IMR-90 (cell line): ENCODE measurements at regions not wholly inside any gene's neighbourhood (a gene's known extent, or its start where the extent isn't known, plus 50 kb on each side); places are given as distances from the start of the nearest gene placed in this dataset.

Source experiments
- ATAC-seq: fragments of 200-7000 bp; cut with Tn5 transposase; 2 replicates; pipeline ENCODE4 v1.9.1; 2020; ENCODE audit warnings: low read depth, mild to moderate bottlenecking, moderate library complexity
- BruUV-seq: library from RNA; stranded (reverse); fragments of 400-500 nt; replicated peaks from 2 replicates; lab custom pipeline; 2021; lab: Mats Ljungman, UMichigan
- CTCF ChIA-PET: fragments of 300-600 bp; formaldehyde crosslinking; extraction: SDS; loops from one replicate; lab custom pipeline; 2021; ENCODE audit warnings: antibody characterized with exemption; lab: Yijun Ruan, JAX
- POLR2A ChIA-PET: fragments of 300-600 bp; sonication (Branson Sonifier 250); formaldehyde crosslinking; loops from one replicate; lab custom pipeline; 2022; ENCODE audit warnings: antibody characterized with exemption; ENCODE audit not compliant: unreplicated experiment; lab: Charles Lee
- DNase-seq: peaks from one replicate; pipeline ENCODE4 v3.0.0; 2013
- H2AFZ ChIP-seq: replicated peaks from 2 replicates; pipeline ENCODE3; 2013; ENCODE audit warnings: low read length, mild to moderate bottlenecking; ENCODE audit not compliant: poor library complexity
- H2AK5ac ChIP-seq: 2 replicates; pipeline ENCODE4 v1.6.1; 2013; ENCODE audit warnings: low read depth, low read length, inconsistent platforms
- H2AK9ac ChIP-seq: replicated peaks from 2 replicates; pipeline ENCODE3; 2013; ENCODE audit warnings: mild to moderate bottlenecking, low read depth, low read length, moderate library complexity; ENCODE audit not compliant: poor library complexity
- H2BK120ac ChIP-seq: 2 replicates; pipeline ENCODE4 v1.6.1; 2013; ENCODE audit warnings: low read depth, low read length, inconsistent platforms
- H2BK15ac ChIP-seq: 3 replicates; pipeline ENCODE4 v1.6.1; 2013; ENCODE audit warnings: low read depth, low read length, inconsistent platforms
- H2BK20ac ChIP-seq: 2 replicates; pipeline ENCODE4 v1.6.1; 2013; ENCODE audit warnings: low read depth, mild to moderate bottlenecking, inconsistent platforms, low read length, moderate library complexity
- H2BK5ac ChIP-seq: 2 replicates; pipeline ENCODE4 v1.6.1; 2013; ENCODE audit warnings: mild to moderate bottlenecking, low read depth, low read length, inconsistent platforms; ENCODE audit not compliant: poor library complexity, severe bottlenecking
- H3K14ac ChIP-seq: replicated peaks from 2 replicates; pipeline ENCODE4 v1.6.1; 2013; ENCODE audit warnings: low read depth, low read length, inconsistent platforms
- H3K18ac ChIP-seq: 2 replicates; pipeline ENCODE4 v1.6.1; 2013; ENCODE audit warnings: low read depth, low read length, control low read depth
- H3K23ac ChIP-seq: 2 replicates; pipeline ENCODE4 v1.6.1; 2013; ENCODE audit warnings: low read depth, low read length, inconsistent platforms
- H3K27ac ChIP-seq: 2 replicates; pipeline ENCODE4 v1.5.1; 2013; ENCODE audit warnings: mild to moderate bottlenecking, control low read depth, low read length; ENCODE audit not compliant: insufficient read depth
- H3K27me3 ChIP-seq: 2 replicates; pipeline ENCODE4 v1.6.1; 2013; ENCODE audit warnings: low read length; ENCODE audit not compliant: control insufficient read depth, insufficient read depth
- H3K36me3 ChIP-seq: 2 replicates; pipeline ENCODE4 v1.6.1; 2013; ENCODE audit warnings: low read length, mixed read lengths; ENCODE audit not compliant: control insufficient read depth, insufficient read depth
- H3K4ac ChIP-seq: 2 replicates; pipeline ENCODE4 v1.6.1; 2013; ENCODE audit warnings: low read depth, low read length, inconsistent platforms
- H3K4me1 ChIP-seq: 2 replicates; pipeline ENCODE4 v1.6.1; 2013; ENCODE audit warnings: low read length, mixed read lengths; ENCODE audit not compliant: control insufficient read depth, insufficient read depth
- H3K4me2 ChIP-seq: 2 replicates; pipeline ENCODE4 v1.6.1; 2013; ENCODE audit warnings: low read depth, mild to moderate bottlenecking, control low read depth, low read length, moderate library complexity
- H3K4me3 ChIP-seq: 2 replicates; pipeline ENCODE4 v1.5.1; 2013; ENCODE audit warnings: low read depth, mild to moderate bottlenecking, control low read depth, low read length, moderate library complexity; ENCODE audit not compliant: insufficient read depth
- H3K56ac ChIP-seq: 2 replicates; pipeline ENCODE4 v1.6.1; 2013; ENCODE audit warnings: low read length, inconsistent platforms; ENCODE audit not compliant: insufficient read depth; ENCODE audit errors: extremely low read depth
- H3K79me1 ChIP-seq, 2 experiments: 2 replicates each; pipeline ENCODE4 v1.6.1; 2013; ENCODE audit warnings: low read length in 2 of 2, inconsistent platforms in 1 of 2, low read depth in 1 of 2
- H3K9ac ChIP-seq: 2 replicates; pipeline ENCODE4 v1.6.1; 2013; ENCODE audit warnings: low read depth, low read length, control low read depth
- H3K9me1 ChIP-seq: 2 replicates; pipeline ENCODE4 v1.6.1; 2013; ENCODE audit warnings: low read length, inconsistent platforms; ENCODE audit not compliant: insufficient read depth
- H3K9me3 ChIP-seq: 2 replicates; pipeline ENCODE4 v1.6.1; 2013; ENCODE audit warnings: low read length; ENCODE audit not compliant: control insufficient read depth, insufficient read depth
- H4K20me1 ChIP-seq: 2 replicates; pipeline ENCODE4 v1.6.1; 2013; ENCODE audit warnings: low read length, inconsistent platforms; ENCODE audit not compliant: insufficient read depth
- H4K5ac ChIP-seq: 2 replicates; pipeline ENCODE4 v1.6.1; 2013; ENCODE audit warnings: mild to moderate bottlenecking, low read depth, low read length, control low read depth
- H4K8ac ChIP-seq, 2 experiments: 2 replicates each; pipeline ENCODE4 v1.6.1; 2013; ENCODE audit warnings: low read depth in 2 of 2, low read length in 2 of 2, control low read depth in 1 of 2, inconsistent platforms in 1 of 2
- H4K91ac ChIP-seq: 2 replicates; pipeline ENCODE4 v1.6.1; 2013; ENCODE audit warnings: low read depth, low read length, inconsistent platforms; ENCODE audit not compliant: insufficient read depth
- BHLHE40 ChIP-seq: fragments of 150-350 bp; IDR thresholded peaks from 2 replicates; pipeline ENCODE4 v1.6.1; 2016; ENCODE audit warnings: mild to moderate bottlenecking, low read depth, low read length
- CEBPB ChIP-seq: IDR thresholded peaks from 2 replicates; pipeline ENCODE4 v1.6.1; 2012; ENCODE audit warnings: low read depth, low read length, improper control_type of control experiment
- CHD1 ChIP-seq: IDR thresholded peaks from 2 replicates; pipeline ENCODE4 v1.6.1; 2012; ENCODE audit warnings: low read depth, low read length, improper control_type of control experiment
- CTCF ChIP-seq: conservative IDR thresholded peaks from 2 replicates; pipeline ENCODE4 v1.5.1; 2012; ENCODE audit warnings: mild to moderate bottlenecking, low read depth, low read length, improper control_type of control experiment
- ELK1 ChIP-seq: fragments of 150-350 bp; IDR thresholded peaks from 2 replicates; pipeline ENCODE4 v1.6.1; 2016; ENCODE audit warnings: low read depth, mild to moderate bottlenecking, low read length, moderate library complexity, borderline replicate concordance
- FOS ChIP-seq: fragments of 150-350 bp; IDR thresholded peaks from 2 replicates; pipeline ENCODE4 v1.6.1; 2016; ENCODE audit warnings: low read depth, low read length
- MAFK ChIP-seq: IDR thresholded peaks from 2 replicates; pipeline ENCODE4 v1.6.1; 2012; ENCODE audit warnings: low read depth, low read length, improper control_type of control experiment
- MAZ ChIP-seq: IDR thresholded peaks from 2 replicates; pipeline ENCODE4 v1.6.1; 2012; ENCODE audit warnings: low read depth, mild to moderate bottlenecking, low read length, improper control_type of control experiment, moderate library complexity, borderline replicate concordance
- MXI1 ChIP-seq: IDR thresholded peaks from 2 replicates; pipeline ENCODE4 v1.6.1; 2012; ENCODE audit warnings: low read depth, mild to moderate bottlenecking, low read length, moderate library complexity, borderline replicate concordance
- POLR2A ChIP-seq: IDR thresholded peaks from 2 replicates; pipeline ENCODE4 v1.6.1; 2012; ENCODE audit warnings: mild to moderate bottlenecking, low read depth, low read length
- RAD21 ChIP-seq: IDR thresholded peaks from 2 replicates; pipeline ENCODE4 v1.6.1; 2012; ENCODE audit warnings: low read length, improper control_type of control experiment
- RCOR1 ChIP-seq: IDR thresholded peaks from 2 replicates; pipeline ENCODE4 v1.6.1; 2012; ENCODE audit warnings: mild to moderate bottlenecking, low read length, improper control_type of control experiment; ENCODE audit not compliant: insufficient replicate concordance
- RFX5 ChIP-seq: IDR thresholded peaks from 2 replicates; pipeline ENCODE4 v1.8.0; 2012; ENCODE audit warnings: low read depth, mild to moderate bottlenecking, low read length, moderate library complexity
- SMC3 ChIP-seq: fragments of 150-350 bp; IDR thresholded peaks from 2 replicates; pipeline ENCODE4 v1.6.1; 2016; ENCODE audit warnings: low read depth, mild to moderate bottlenecking, antibody characterized with exemption, low read length, moderate library complexity
- dilution Hi-C: fragments of 300-500 bp; cut with HindIII; formaldehyde crosslinking; loops from one replicate; pipeline ENCODE4 v1.14.3; 2018; ENCODE audit warnings: low sequenced_read_pairs; ENCODE audit not compliant: unreplicated experiment
- in situ Hi-C: fragments of 300-500 bp; cut with MboI; formaldehyde crosslinking; loops from 3 replicates; pipeline ENCODE4 v1.14.3; 2019; ENCODE audit warnings: low sequenced_read_pairs, inconsistent platforms, mixed read lengths
- intact Hi-C: fragments of 100-400 bp; cut with micrococcal nuclease; formaldehyde crosslinking; loops from 2 replicates; pipeline ENCODE4 v1.10.0; 2022

GRCh38 chr1:81459043-81459442 lies 341.7 kb upstream of the ADGRL2 start:
- H4K20me1 ChIP-seq, result no peaks in the 10 kb centered on the region
- POLR2A ChIA-PET, result no interaction called here
- H3K14ac ChIP-seq, result no peak overlapping the region
- H2BK5ac ChIP-seq, result no peak overlapping the region
- no peak overlapping the region for H4K8ac ChIP-seq
- dilution Hi-C loops (no loop called here), in situ Hi-C loops (no loop called here), intact Hi-C loops (no loop called here)
- H3K23ac ChIP-seq, result no peak overlapping the region
- H4K5ac ChIP-seq, result no peak overlapping the region
- H2BK15ac ChIP-seq, result no peak overlapping the region
- no peak for ATAC-seq
- no peak overlapping the region for H2AK9ac ChIP-seq
- no peak overlapping the region for H2BK20ac ChIP-seq
- no peak for DNase-seq
- H3K9me3 ChIP-seq, result no peaks in the 10 kb centered on the region
- no peaks in the 10 kb centered on the region for H3K36me3 ChIP-seq
- no peak overlapping the region for H3K4me3 ChIP-seq
- H3K9ac ChIP-seq, result no peak overlapping the region
- BruUV-seq, result no TSS peak
- no peak overlapping the region for H2AK5ac ChIP-seq
- H3K27ac ChIP-seq, result no peak overlapping the region
- no peak overlapping the region for H2BK120ac ChIP-seq
- H2AFZ ChIP-seq, result no peak overlapping the region
- no peaks in the 10 kb centered on the region for H3K27me3 ChIP-seq
- no peak overlapping the region for H4K91ac ChIP-seq
- CTCF ChIA-PET, result no interaction called here
- H3K4me1 ChIP-seq, result no peaks in the 10 kb centered on the region
- no peak overlapping the region for H3K18ac ChIP-seq
- H3K79me1 ChIP-seq, result no peaks in the 10 kb centered on the region
- H3K56ac ChIP-seq, result no peak overlapping the region
- H3K4ac ChIP-seq, result no peak overlapping the region
- no peak for TF ChIP-seq RCOR1
- no peak for TF ChIP-seq BHLHE40
- no peak for TF ChIP-seq MXI1
- no peak for TF ChIP-seq RAD21
- TF ChIP-seq FOS, result no peak
- no peak for TF ChIP-seq MAFK
- no peak for TF ChIP-seq CEBPB
- TF ChIP-seq RFX5, result no peak
- no peak for TF ChIP-seq CTCF
- TF ChIP-seq POLR2A, result no peak
- TF ChIP-seq SMC3, result no peak
- no peak for TF ChIP-seq ELK1
- no peak for TF ChIP-seq MAZ
- no peak for TF ChIP-seq CHD1
- H3K4me2 ChIP-seq, result no peak overlapping the region
- H3K9me1 ChIP-seq, result no peaks in the 10 kb centered on the region
